GM18502 (cell line): ENCODE measurements at regions not wholly inside any gene's neighbourhood (a gene's known extent, or its start where the extent isn't known, plus 50 kb on each side); places are given as distances from the start of the nearest gene placed in this dataset.
A peak's percentile ranks its signal among the peaks of the same experiment; 100 is the strongest.

ENCODE experiments used
- ATAC-seq: cut with Tn5 transposase; IDR thresholded peaks from one replicate; pipeline ENCODE4 v1.9.1; 2021; ENCODE audit warnings: mild to moderate bottlenecking; ENCODE audit not compliant: unreplicated experiment, poor library complexity

DNA sequence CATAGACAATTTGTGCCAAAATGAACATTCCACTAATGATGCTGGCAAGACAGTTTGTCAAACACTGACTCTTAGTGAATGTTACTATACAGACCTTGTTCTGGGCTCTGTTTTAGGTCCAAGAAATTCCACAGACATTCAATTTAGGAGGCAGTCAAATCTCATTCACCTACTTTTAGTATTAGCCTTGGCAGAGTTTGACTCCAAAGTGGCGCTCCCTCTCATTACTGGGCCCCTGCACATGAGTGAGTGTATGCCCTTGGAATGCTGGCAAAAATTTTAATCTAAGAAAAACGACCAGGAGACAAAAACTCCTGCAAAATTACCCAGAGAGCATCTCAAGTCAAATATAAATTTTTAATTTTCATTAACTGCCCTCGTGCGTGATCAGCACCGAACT lies 94.9 kb upstream of the SLC27A6 start:
- ATAC-seq: no peak

DNA sequence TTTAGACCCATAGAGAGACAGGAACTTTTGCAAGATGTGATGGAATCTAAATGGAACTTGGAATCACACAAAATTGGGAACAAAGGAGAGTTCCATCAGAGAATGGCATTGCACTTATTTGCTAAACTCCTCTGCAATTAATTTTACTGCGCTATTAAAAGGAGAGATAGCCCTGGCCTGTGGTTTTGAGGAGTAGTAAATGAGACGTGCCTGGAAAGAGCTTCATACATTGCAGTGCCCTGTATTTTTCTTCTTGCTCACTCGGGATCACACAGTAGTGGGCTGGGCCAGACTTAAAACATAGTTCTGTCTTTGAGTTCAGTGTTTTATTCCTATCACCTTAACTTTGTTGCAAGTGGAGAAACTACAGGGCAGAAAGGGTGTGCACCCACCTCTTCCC lies 94.4 kb upstream of the SLC27A6 start:
- ATAC-seq: no peak

DNA sequence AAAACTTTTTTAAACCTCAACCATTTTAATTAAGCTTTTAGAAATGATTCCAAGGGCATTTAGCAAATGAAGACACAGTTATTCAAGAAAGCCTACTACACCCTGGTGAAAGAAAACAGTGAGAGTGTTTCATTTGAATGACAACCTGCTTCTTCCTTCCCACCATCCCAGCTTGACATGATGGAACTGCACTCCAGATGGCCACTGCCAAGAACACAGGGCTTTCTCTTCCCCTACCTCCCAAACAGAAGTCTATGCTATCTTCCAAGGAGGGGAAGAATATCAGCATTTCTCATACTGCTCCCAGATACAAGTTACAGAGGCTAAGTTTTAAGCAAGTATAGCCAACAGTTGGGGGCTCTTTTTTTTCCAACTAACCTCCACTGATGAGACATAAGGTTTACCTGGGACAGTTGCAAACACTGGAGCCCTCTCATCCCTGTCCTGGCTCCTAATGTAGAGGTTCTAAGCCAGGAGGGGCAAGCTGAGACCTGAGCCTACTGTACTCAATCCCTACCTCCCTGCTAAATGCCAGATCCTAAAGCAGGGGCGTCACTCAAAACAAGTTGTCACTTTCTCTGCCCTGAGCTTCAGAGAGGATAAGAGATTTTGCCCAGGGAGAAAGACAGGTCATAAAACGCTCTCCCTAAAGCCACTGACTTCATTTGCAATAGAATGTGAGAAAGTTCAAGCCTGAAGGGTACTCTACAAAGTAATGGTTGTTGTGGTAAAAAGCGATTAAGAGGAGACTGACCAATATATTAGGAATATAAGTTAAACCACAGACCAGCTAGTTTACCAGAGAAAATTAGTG lies 88.5 kb upstream of the SLC27A6 start:
- ATAC-seq: no peak

DNA sequence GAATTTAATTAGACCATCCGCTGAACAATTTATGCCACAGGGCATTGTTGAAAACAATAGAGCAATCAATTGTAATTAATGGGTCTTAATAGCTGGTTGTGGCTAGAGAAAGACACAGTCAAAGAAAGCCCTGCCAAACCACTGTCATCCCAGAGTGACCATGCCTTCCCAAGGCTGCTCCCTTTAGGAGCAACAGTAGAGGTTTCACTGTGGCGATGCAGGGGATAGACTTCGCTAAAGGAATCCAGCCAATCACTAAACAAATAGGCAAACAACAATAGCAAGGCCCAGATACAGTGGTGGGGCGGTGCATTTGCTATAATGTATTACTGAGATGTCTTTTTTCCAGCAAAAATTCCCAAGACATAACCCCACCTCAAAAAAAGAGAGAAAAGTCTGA lies 87.8 kb upstream of the SLC27A6 start:
- ATAC-seq: no peak

DNA sequence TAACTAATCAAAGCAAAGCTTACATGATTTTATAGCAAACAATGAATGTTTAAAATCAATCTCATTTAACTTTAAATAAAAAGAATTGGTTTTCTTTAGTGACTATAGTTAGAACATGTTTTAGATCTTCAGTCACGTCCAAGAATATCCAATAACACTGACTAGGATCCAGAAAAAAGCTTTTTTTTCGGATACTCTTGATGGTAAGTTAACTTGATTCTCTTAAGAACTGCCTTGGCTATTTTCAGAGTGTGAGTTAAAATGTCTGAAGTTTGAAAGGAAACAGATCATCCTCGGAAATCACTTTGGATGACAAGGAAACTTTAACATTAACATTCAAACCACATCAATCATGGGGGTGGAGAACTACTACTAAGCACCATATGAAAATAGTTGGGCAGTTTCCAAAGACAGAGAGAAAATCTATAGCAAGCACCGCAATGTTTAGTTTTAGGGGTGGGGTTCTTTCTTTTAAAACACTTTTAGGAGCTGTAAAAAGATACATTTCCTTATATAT lies 83.7 kb upstream of the SLC27A6 start:
- no peak for ATAC-seq

DNA sequence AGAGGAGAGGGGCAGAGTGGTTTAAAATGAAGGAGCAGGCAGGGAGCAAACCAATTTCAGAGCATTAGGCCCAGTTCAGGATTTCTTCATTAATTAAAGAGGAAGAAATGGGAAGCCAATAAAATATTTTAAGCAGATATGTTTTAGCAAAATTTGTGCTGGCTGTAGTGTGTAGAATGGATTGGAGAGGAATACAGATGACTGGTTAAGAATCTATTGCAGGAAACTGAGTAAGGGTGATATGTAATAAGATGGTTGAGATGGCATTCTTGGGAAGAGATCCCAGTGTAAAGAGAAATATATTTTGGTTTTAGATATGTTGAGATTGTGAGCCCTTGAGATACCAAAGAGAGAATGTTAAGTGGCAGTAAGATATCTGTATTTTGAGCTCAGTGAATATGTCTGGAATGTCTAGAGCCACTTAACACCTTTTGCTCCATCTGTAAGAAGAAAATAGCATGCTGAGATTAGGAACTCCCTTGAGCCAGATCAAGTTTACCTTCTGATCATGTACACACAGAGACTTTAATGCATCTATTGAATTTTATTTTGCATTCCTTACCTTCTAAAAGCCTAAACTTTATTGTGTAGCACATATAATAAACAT lies 79.5 kb upstream of the SLC27A6 start:
- ATAC-seq: no peak

DNA sequence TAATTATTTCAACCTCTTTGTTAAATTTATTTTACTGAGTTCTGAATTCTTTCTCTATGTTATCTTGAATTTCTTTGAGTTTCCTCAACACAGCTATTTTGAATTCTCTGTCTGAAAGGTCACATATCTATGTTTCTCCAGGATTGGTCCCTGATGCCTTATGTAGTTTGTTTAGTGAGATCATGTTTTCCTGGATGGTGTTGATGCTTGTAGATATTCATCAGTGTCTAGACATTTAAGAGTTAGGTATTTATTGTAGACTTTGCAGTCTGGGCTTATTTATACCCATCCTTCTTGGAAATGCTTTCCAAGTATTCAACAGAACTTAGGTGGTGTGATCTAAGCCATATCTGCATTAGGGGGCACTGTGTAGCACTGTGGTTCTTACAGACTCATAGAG lies 70.2 kb upstream of the SLC27A6 start:
- no peak for ATAC-seq

DNA sequence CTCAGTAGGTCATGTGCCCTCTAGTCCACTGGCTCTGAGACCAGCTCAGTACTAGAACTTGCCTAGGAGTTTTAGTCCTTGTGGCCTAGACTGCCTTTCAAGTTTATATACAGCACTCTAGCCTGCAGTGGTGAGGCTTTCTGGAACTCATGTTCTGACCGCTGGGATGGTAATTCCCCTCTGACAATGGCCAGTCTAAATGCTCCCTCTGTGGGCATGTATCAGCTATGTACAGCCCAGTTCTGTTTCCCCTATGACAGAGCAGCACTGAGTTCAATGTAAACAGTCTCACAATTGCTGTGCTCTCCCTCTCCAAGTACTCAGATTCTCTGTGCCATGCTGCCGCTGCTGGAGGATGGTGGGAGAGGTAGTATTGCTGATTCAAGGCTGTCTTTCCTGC lies 68.6 kb upstream of the SLC27A6 start:
- ATAC-seq: no peak

DNA sequence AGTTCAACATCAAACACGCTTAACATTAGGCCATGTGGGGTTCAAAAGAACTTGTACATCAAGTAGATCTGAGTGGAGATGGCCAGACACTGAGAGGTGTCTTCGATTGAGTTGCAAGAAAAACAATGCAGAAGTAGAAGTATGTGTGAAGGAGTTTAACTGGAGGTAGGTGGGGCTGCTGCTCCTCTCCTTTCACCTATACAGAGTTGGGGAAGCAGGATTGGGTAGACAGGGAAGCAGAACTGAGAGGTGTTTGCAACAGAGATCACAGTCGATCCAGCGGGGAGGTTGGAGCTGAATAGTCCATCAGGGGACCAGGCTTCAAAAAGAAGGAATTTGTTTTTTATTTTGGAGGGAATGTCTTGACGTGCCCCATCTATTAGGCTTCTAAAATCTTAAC lies 61.7 kb upstream of the SLC27A6 start:
- ATAC-seq: no peak

DNA sequence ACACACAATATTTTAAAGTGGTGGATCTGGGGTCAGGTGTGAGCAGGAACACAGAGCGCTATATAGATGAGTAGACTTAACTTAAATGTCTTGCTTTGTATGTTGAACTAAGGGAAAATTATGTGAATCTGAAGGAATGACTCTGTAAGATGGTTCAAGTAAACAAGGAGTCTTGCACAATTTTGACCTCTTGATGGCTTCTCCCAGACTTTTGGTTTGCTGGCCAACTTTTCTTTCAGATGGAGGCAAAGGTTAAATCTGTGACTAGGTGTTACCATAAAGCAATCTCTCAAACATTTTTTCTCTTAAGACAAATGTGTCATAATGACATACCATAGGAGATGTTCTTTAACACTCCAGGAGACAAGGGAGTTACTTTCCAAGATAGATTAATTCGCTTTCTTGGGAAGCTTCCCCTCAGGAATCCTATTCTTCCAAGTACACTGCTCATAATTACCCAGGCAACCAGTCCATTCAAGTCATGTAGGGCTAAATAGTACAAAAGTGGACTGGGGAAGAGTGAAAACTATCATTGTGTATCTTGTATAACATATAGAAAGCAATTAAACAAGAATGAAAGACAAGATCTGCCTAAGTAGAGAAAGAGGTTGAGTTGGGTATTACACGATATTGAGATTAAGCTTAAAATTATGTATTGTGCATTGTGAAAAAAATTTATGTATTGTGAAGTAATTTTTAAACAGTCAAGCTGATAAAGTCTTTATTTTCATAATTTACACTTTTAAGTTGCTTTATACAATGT lies 60.3 kb upstream of the SLC27A6 start:
- no peak for ATAC-seq

DNA sequence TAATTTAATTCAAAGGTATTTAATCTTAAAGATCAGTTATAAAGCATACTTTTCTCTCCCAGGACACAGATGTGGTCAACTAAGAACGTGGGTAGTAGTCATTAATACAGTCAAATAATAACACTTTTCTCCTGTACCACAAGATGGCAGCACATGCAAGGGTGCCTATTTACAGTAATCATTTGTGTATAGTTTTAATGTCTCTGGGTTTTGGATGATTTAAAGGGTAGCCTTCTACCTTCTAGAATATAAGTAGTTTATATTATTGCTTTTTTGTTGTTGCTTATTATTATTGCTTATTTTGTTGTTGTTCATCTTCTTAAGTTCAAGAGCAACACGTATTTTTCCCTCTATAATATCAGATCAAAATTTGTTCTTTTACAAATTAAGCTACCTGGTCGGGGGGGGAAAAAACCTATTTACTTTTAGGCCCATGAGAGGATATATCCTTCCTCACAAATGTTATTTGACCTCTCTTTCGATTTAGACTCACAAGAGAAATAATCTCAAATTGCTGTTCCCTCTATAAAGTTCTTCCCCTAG lies 59.6 kb upstream of the SLC27A6 start:
- peak; percentile 94 for ATAC-seq

DNA sequence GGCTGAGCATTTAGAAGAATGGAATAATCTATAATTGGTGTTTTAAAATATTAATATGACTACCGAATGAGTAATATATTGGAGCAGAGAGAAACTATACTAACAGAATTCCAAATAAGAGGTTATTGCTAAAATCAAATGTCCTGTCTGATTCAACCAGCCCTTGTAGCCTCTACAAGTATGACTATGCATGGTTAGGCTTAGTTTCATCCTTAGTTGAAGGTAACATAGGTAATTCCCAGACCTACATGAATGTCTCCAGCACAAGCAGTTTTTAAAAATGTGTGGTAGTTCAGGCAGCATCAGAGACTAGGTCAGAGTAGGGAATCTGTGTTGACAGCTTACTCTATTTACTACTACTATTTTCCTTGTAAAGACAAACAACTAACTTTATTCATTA lies 51.7 kb upstream of the SLC27A6 start:
- ATAC-seq: peak; percentile 90
